ENCODE measurements at regions not wholly inside any gene's neighbourhood (a gene's known extent, or its start where the extent isn't known, plus 50 kb on each side); places are given as distances from the start of the nearest gene placed in this dataset.

DNA sequence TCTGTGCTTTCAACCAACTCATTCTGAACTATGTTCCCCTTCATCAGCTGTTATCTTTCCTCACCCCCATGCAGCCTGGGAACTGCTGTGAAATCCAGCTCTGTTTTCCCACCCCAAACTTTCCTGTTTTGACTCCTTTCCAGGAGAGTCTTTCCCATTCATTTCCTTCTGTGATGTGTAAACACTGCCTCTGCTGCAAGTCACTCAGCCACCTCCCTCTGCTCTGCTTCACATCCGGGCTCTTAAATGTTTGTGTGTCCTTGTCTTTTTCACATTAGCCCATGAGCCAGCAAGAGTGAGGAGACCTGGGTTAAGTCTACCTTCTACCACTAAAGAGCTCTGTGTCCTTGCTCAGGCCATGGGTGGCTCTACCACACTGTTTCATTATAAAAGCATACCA lies 137.5 kb downstream of the ICE1 start:
- Histone ChIP-seq H3K27me3 (ENCODE audit: control insufficient read depth in 3 of 3, insufficient read depth in 3 of 3, low read length in 3 of 3) (peaks cover 0 to 5% (median 3%) of the 10 kb centered on the region in 3 donors), H3K4me3 (ENCODE audit: low read length in 3 of 3) (no peak overlapping the region), H3K9ac (ENCODE audit: low read depth in 1 of 3, low read length in 3 of 3) (no peak overlapping the region), H3K36me3 (ENCODE audit: control insufficient read depth in 3 of 3, insufficient read depth in 3 of 3, low read length in 3 of 3) (no peaks in the 10 kb centered on the region), H3K4me1 (ENCODE audit: control insufficient read depth in 3 of 3, insufficient read depth in 3 of 3, low read length in 3 of 3) (no peaks in the 10 kb centered on the region), H3K27ac (ENCODE audit: low read depth, low read length) (no peak overlapping the region), H3K9me3 (ENCODE audit: control insufficient read depth in 3 of 3, low read length in 3 of 3) (no peaks in the 10 kb centered on the region)

- H3K27ac ChIP-seq (ENCODE audit: low read depth, low read length), result no peak overlapping the region
- H3K36me3 ChIP-seq (ENCODE audit: control insufficient read depth in 3 of 3, insufficient read depth in 3 of 3, low read length in 3 of 3), result no peaks in the 10 kb centered on the region
- no peak overlapping the region for H3K4me3 ChIP-seq (ENCODE audit: low read length in 3 of 3)
- H3K9ac ChIP-seq (ENCODE audit: low read depth in 1 of 3, low read length in 3 of 3), result no peak overlapping the region
- H3K4me1 ChIP-seq (ENCODE audit: control insufficient read depth in 3 of 3, insufficient read depth in 3 of 3, low read length in 3 of 3), result no peaks in the 10 kb centered on the region
- H3K27me3 ChIP-seq (ENCODE audit: control insufficient read depth in 3 of 3, insufficient read depth in 3 of 3, low read length in 3 of 3), result peaks cover 0 to 5% (median 3%) of the 10 kb centered on the region in 3 donors
- H3K9me3 ChIP-seq (ENCODE audit: control insufficient read depth in 3 of 3, low read length in 3 of 3), result no peaks in the 10 kb centered on the region
These were observed 136.4 kb downstream of the ICE1 start for GRCh38 chr5:5558638-5559527.

GRCh38 chr5:5558102-5558501 lies 135.6 kb downstream of the ICE1 start:
- Histone ChIP-seq H3K4me1 (ENCODE audit: control insufficient read depth in 3 of 3, insufficient read depth in 3 of 3, low read length in 3 of 3) (no peaks in the 10 kb centered on the region), H3K9ac (ENCODE audit: low read depth in 1 of 3, low read length in 3 of 3) (no peak overlapping the region), H3K27me3 (ENCODE audit: control insufficient read depth in 3 of 3, insufficient read depth in 3 of 3, low read length in 3 of 3) (peaks cover 0 to 5% (median 3%) of the 10 kb centered on the region in 3 donors), H3K4me3 (ENCODE audit: low read length in 3 of 3) (no peak overlapping the region), H3K9me3 (ENCODE audit: control insufficient read depth in 3 of 3, low read length in 3 of 3) (no peaks in the 10 kb centered on the region), H3K36me3 (ENCODE audit: control insufficient read depth in 3 of 3, insufficient read depth in 3 of 3, low read length in 3 of 3) (no peaks in the 10 kb centered on the region), H3K27ac (ENCODE audit: low read depth, low read length) (no peak overlapping the region)

GRCh38 chr5:5551499-5551898 lies 129.0 kb downstream of the ICE1 start:
- no peaks in the 10 kb centered on the region for H3K4me1 ChIP-seq (ENCODE audit: control insufficient read depth in 3 of 3, insufficient read depth in 3 of 3, low read length in 3 of 3)

GRCh38 chr5:5546408-5546807 lies 123.9 kb downstream of the ICE1 start:
- Histone ChIP-seq H3K4me3 (ENCODE audit: low read length in 3 of 3) (no peak overlapping the region), H3K9me3 (ENCODE audit: control insufficient read depth in 3 of 3, low read length in 3 of 3) (no peaks in the 10 kb centered on the region), H3K36me3 (ENCODE audit: control insufficient read depth in 3 of 3, insufficient read depth in 3 of 3, low read length in 3 of 3) (no peaks in the 10 kb centered on the region), H3K4me1 (ENCODE audit: control insufficient read depth in 3 of 3, insufficient read depth in 3 of 3, low read length in 3 of 3) (no peaks in the 10 kb centered on the region), H3K27ac (ENCODE audit: low read depth, low read length) (no peak overlapping the region), H3K9ac (ENCODE audit: low read depth in 1 of 3, low read length in 3 of 3) (no peak overlapping the region), H3K27me3 (ENCODE audit: control insufficient read depth in 3 of 3, insufficient read depth in 3 of 3, low read length in 3 of 3) (no peaks in the 10 kb centered on the region)

More at GRCh38 chr5:5551499-5551898, 129.0 kb downstream of the ICE1 start:
- H3K9me3 ChIP-seq (ENCODE audit: control insufficient read depth in 3 of 3, low read length in 3 of 3), result no peaks in the 10 kb centered on the region
- no peaks in the 10 kb centered on the region for H3K36me3 ChIP-seq (ENCODE audit: control insufficient read depth in 3 of 3, insufficient read depth in 3 of 3, low read length in 3 of 3)
- H3K9ac ChIP-seq (ENCODE audit: low read depth in 1 of 3, low read length in 3 of 3), result no peak overlapping the region
- no peak overlapping the region for H3K4me3 ChIP-seq (ENCODE audit: low read length in 3 of 3)
- no peaks in the 10 kb centered on the region for H3K27me3 ChIP-seq (ENCODE audit: control insufficient read depth in 3 of 3, insufficient read depth in 3 of 3, low read length in 3 of 3)
- H3K27ac ChIP-seq (ENCODE audit: low read depth, low read length), result no peak overlapping the region

DNA sequence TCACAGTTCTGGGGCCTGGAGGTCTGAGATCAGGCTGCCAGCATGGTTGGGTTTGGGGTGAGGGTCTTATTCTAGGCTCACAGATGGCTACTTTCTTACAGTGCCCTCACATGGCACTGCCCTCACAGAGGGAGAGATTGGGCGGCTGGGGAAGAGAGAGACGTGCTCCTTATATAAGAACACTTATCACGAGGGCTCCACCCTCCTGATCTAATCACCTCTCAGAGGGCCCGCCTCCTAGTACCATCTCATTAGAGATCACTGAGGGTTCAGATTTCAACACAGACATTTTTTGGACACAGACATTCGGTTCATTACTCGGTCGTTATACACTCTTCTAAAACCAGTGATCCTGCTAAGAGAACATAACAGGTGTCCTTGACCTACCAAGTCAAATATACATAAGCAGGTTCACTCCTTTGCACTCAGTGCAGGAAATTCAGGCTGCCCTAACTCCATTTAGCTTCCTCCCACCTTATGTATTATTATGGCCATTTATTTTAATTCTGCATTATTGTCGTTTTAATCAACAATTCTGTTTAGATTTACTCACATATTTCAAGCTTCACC lies 121.7 kb downstream of the ICE1 start:
- Histone ChIP-seq H3K9ac (ENCODE audit: low read depth in 1 of 3, low read length in 3 of 3) (no peak overlapping the region), H3K36me3 (ENCODE audit: control insufficient read depth in 3 of 3, insufficient read depth in 3 of 3, low read length in 3 of 3) (no peaks in the 10 kb centered on the region), H3K27me3 (ENCODE audit: control insufficient read depth in 3 of 3, insufficient read depth in 3 of 3, low read length in 3 of 3) (peaks cover 0 to 2% (median 0%) of the 10 kb centered on the region in 3 donors), H3K9me3 (ENCODE audit: control insufficient read depth in 3 of 3, low read length in 3 of 3) (no peaks in the 10 kb centered on the region), H3K4me3 (ENCODE audit: low read length in 3 of 3) (no peak overlapping the region), H3K4me1 (ENCODE audit: control insufficient read depth in 3 of 3, insufficient read depth in 3 of 3, low read length in 3 of 3) (no peaks in the 10 kb centered on the region), H3K27ac (ENCODE audit: low read depth, low read length) (no peak overlapping the region)

- H3K9ac ChIP-seq (ENCODE audit: low read depth in 1 of 3, low read length in 3 of 3), result no peak overlapping the region
- H3K9me3 ChIP-seq (ENCODE audit: control insufficient read depth in 3 of 3, low read length in 3 of 3), result no peaks in the 10 kb centered on the region
- no peaks in the 10 kb centered on the region for H3K4me1 ChIP-seq (ENCODE audit: control insufficient read depth in 3 of 3, insufficient read depth in 3 of 3, low read length in 3 of 3)
- H3K27me3 ChIP-seq (ENCODE audit: control insufficient read depth in 3 of 3, insufficient read depth in 3 of 3, low read length in 3 of 3), result peaks cover 0 to 2% (median 0%) of the 10 kb centered on the region in 3 donors
- no peaks in the 10 kb centered on the region for H3K36me3 ChIP-seq (ENCODE audit: control insufficient read depth in 3 of 3, insufficient read depth in 3 of 3, low read length in 3 of 3)
- no peak overlapping the region for H3K27ac ChIP-seq (ENCODE audit: low read depth, low read length)
- no peak overlapping the region for H3K4me3 ChIP-seq (ENCODE audit: low read length in 3 of 3)
These were observed 120.2 kb downstream of the ICE1 start for GRCh38 chr5:5542654-5543053.

DNA sequence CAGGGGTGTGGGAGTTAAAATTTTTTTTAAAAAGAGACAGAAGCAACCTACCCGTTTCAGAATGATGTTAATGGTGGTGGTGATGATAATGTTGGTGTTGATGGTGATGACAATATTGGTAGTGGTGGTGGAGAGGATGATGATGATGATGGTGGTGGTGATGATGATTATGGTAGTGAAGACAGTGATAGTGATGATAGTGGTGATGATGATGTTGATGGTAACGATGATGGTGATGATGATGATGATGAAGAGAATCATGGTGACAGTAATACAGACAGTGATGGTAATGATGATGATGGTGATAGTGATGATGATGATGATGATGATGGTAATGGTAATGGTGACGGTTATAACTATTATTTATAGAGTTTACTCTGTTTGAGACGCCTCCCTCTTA lies 117.6 kb downstream of the ICE1 start:
- no peaks in the 10 kb centered on the region for H3K36me3 ChIP-seq (ENCODE audit: control insufficient read depth in 3 of 3, insufficient read depth in 3 of 3, low read length in 3 of 3)
- no peaks in the 10 kb centered on the region for H3K9me3 ChIP-seq (ENCODE audit: control insufficient read depth in 3 of 3, low read length in 3 of 3)
- no peak overlapping the region for H3K9ac ChIP-seq (ENCODE audit: low read depth in 1 of 3, low read length in 3 of 3)
- H3K27ac ChIP-seq (ENCODE audit: low read depth, low read length), result no peak overlapping the region
- H3K27me3 ChIP-seq (ENCODE audit: control insufficient read depth in 3 of 3, insufficient read depth in 3 of 3, low read length in 3 of 3), result peaks cover 0 to 2% (median 0%) of the 10 kb centered on the region in 3 donors
- H3K4me3 ChIP-seq (ENCODE audit: low read length in 3 of 3), result no peak overlapping the region
- H3K4me1 ChIP-seq (ENCODE audit: control insufficient read depth in 3 of 3, insufficient read depth in 3 of 3, low read length in 3 of 3), result no peaks in the 10 kb centered on the region

Data from skeletal muscle tissue (tissue), 3 donors.